DND-41 (cell line): ENCODE measurements at regions not wholly inside any gene's neighbourhood (a gene's known extent, or its start where the extent isn't known, plus 50 kb on each side); places are given as distances from the start of the nearest gene placed in this dataset.

Experiments used
- EZH2 ChIP-seq: IDR thresholded peaks from 3 replicates; pipeline ENCODE4 v1.6.1; 2012; ENCODE audit warnings: borderline replicate concordance, low read depth, mild to moderate bottlenecking, moderate library complexity, low read length, inconsistent platforms; ENCODE audit not compliant: severe bottlenecking
- TF ChIP-seq, protein P1 (sequence below): IDR thresholded peaks from 2 replicates; pipeline ENCODE4 v1.5.1; 2012; ENCODE audit warnings: borderline replicate concordance, low read length, moderate library complexity, mild to moderate bottlenecking; ENCODE audit not compliant: poor library complexity, severe bottlenecking; ENCODE audit errors: extremely low read depth

GRCh38 chr7:26467104-26467503, 175.4 kb downstream of the SNX10 start:
- TF ChIP-seq, protein P1, sequence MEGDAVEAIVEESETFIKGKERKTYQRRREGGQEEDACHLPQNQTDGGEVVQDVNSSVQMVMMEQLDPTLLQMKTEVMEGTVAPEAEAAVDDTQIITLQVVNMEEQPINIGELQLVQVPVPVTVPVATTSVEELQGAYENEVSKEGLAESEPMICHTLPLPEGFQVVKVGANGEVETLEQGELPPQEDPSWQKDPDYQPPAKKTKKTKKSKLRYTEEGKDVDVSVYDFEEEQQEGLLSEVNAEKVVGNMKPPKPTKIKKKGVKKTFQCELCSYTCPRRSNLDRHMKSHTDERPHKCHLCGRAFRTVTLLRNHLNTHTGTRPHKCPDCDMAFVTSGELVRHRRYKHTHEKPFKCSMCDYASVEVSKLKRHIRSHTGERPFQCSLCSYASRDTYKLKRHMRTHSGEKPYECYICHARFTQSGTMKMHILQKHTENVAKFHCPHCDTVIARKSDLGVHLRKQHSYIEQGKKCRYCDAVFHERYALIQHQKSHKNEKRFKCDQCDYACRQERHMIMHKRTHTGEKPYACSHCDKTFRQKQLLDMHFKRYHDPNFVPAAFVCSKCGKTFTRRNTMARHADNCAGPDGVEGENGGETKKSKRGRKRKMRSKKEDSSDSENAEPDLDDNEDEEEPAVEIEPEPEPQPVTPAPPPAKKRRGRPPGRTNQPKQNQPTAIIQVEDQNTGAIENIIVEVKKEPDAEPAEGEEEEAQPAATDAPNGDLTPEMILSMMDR: no peak
- TF ChIP-seq EZH2: no peak
